Skin epidermis (tissue), 12 donors: ENCODE measurements at regions not wholly inside any gene's neighbourhood (a gene's known extent, or its start where the extent isn't known, plus 50 kb on each side); places are given as distances from the start of the nearest gene placed in this dataset.
"Not testable (repeated sequence)": the region's sequence is repeated elsewhere in the genome, so short reads cannot be mapped to it uniquely, and the experiment has no call there.

Source experiments
- H3K27ac ChIP-seq, 21 experiments: fragments of 200-600 bp; sonication (generic) in 11 of 21; one replicate each; pipeline ENCODE4 v1.5.0; 2020; ENCODE audit warnings: mild to moderate bottlenecking in 3 of 21, inconsistent platforms in 2 of 21, moderate library complexity in 2 of 21
- H3K4me3 ChIP-seq, 7 experiments: fragments of 200-600 bp; sonication (generic) in 2 of 7; one replicate each; pipeline ENCODE4 v1.5.0; 2020; ENCODE audit warnings: inconsistent platforms in 2 of 7, mild to moderate bottlenecking in 2 of 7, moderate library complexity in 1 of 7

DNA sequence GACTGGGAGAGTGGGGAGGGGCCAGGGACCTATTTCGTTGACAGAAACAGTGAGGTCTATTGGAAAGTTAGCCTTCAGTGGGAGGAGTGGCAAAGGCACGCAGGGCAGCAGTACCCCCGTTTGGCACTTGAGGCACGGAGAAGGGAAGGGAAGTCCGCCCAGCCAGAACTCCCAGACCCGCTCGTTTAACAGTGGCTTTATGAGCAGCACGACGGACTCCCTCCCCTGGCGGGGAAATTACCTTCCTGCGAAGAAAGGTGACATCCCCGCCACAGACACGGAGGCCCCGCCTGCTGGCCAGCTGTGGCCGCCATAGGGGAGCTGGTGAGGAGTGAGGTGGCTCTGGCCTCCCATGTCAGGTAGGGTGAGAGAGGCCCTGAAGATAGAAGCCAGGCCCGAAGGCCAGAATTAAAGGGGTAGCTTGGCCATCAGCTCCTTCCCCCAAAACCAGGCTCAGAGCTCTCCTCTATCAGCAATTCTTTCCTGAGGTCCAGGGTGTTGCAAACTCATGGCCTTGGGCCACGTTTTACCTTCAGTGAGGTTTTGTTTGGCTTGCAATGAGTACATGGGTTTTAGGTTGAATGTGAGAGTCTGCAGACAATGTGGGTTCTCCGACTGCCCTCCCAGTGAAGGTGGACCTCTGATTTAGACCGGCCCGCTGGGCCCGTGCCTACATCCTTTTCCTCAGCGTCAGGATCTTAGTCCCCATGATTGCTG, 123.7 kb downstream of the MRPL14 start:
- H3K4me3 ChIP-seq, result peak overlapping the region in 2 of 7 experiments; percentile 15 to 44
- H3K27ac ChIP-seq, result peak overlapping the region in 1 of 21 experiments; percentile 50

GRCh38 chr6:44002593-44003344, 124.5 kb downstream of the MRPL14 start:
- peak overlapping the region in 3 of 21 experiments; percentile 29 to 50 (median 39) for H3K27ac ChIP-seq
- peak overlapping the region; percentile 2 to 44 (median 15) for H3K4me3 ChIP-seq

DNA sequence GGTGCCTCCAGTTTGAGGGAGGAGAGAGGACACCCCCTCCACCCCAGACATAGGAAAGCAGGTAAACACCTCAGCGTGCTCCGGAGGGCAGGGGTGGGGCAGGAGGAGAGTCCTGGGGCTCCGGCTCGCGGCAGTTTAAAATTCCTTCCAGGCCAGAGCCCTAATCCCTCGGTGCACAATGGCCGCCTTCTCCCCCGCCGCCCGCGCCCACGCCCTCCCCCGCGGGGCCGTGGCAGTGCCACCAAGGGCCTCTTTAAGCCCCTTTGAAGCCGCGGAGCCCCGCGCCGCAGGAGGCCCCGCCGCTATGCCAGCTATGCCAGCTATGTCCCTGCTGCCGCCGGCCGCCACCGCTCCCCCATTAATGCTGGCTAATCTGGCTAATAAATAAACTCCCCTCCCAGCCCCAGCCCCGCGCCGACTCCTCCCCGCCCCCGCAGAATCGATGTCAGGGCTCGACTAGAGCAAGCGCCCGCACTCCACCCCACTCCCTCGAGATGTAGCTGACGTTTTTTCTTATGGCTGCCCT, 125.1 kb downstream of the MRPL14 start:
- H3K4me3 ChIP-seq, result peak overlapping the region; percentile 2 to 44 (median 15)
- peak overlapping the region in 2 of 21 experiments; percentile 29 to 39 for H3K27ac ChIP-seq

DNA sequence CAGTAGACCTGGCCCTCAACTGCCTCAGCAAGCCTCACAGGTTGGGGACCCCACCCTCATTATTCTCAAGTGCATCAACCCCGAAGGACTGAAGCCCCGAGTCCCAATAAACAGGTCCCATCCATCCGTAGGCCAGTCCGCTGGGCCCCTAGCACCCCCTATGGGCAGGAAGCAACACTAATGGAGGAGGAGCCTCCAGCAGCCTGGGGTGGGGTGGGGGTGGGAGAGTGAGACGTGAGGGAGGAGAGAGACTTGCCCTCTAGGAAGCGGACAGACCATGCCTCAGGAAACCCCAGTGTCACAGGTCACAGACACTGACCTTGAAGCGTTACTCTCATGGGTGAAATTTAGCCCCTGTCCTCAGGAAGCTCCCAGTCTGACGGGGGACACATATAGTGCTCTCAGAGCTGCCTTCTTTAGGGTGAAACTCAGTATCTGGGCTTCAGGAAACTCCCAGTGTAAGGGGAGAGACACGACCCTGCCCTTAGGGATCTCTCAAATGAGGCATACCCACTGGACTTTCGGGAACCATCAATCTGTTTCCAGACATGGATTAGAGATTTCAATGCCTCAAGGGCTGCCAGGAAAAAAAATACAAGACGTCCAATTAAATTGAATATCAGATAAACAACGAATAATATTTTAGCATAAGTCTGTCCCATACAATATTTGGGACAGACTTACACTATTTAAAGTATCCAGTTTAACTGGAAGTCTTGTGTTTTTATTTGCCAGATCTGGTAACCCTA, 125.8 kb downstream of the MRPL14 start:
- no peak overlapping the region for H3K27ac ChIP-seq
- H3K4me3 ChIP-seq, result peak overlapping the region in 2 of 7 experiments; percentile 2 to 44

DNA sequence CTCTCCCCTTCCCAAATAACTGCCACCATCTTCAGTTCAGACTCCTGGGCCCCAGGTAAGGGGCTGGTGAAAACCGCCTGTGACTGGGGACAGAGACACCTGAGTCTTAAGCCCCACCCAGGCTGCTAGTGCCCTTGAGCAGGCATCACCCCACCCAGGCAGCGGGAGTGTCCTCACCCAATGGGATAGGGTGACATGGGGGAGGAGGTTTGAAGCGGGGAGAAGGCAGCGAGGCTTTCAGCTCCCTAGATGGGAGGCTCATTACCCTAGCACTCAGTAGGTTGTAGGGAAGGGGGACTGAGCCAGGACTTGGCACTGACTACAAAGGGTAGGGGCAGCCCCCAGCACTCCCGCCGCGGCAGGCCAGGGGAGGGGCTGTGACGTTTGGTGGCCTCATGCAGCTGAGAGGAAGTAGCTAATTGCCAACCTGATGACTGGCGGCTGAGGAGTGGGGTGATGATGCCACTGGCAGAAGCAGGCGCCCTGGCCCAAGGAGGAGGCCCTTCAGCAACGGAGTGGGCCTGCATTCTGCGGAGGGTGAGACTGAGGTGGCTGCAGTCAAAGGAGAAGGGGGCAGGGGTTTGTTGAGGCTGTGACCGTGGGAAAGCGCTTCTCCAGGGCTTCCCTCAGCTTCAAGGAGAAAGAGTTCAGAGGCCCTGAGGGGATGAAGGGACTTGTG, 126.9 kb downstream of the MRPL14 start:
- Histone ChIP-seq H3K4me3 (no peak overlapping the region), H3K27ac (no peak overlapping the region)

DNA sequence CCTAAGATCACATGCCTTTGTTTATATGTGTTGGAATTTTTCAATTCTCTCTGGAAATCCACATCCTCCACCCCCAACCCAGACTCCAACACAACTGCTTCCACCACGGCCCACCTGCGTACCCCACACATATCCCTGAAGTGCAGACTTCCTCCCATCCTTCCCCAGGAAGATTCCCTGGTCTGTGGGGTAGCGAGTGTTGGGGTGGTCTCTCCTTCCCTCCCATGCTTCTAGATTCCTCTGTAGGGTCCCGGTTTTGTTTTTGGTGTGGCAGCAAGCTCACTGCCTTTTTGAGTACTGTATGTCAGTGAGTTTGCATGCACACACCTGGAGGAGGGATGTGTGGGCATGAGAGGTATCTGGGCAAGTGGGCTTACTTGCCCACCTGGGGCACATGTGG, 127.6 kb downstream of the MRPL14 start:
- H3K27ac ChIP-seq, result no peak overlapping the region

DNA sequence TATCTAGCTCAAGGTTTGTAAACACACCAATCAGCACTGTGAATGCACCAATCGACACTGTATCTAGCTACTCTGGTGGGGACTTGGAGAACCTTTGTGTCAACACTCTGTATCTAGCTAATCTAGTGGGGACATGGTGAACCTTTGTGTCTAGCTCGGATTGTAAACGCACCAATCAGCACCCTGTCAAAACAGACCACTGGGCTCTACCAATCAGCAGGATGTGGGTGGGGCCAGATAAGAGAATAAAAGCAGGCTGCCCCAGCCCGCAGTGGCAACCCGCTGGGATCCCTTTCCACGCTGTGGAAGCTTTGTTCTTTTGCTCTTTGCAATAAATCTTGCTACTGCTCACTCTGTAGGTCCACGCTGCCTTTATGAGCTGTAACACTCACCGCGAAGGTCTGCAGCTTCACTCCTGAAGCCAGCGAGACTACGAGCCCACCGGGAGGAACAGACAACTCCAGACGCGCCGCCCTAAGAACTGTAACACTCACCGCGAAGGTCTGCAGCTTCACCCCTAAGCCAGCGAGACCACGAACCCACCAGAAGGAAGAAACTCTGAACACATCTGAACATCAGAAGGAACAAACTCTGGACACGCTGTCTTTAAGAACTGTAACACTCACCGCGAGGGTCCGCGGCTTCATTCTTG, 128.5 kb downstream of the MRPL14 start:
- not testable (repeated sequence) for H3K4me3 ChIP-seq, H3K27ac ChIP-seq

More for the DNA sequence above, 127.6 kb downstream of the MRPL14 start:
- no peak overlapping the region for H3K4me3 ChIP-seq

GRCh38 chr6:43997990-43998585, 129.2 kb downstream of the MRPL14 start:
- not testable (repeated sequence) for H3K4me3 ChIP-seq, H3K27ac ChIP-seq

- H3K4me3 ChIP-seq, result no peak overlapping the region
- H3K27ac ChIP-seq, result no peak overlapping the region
Measured at GRCh38 chr6:43997345-43997677, 129.9 kb downstream of the MRPL14 start.

- Histone ChIP-seq H3K27ac (no peak overlapping the region), H3K4me3 (no peak overlapping the region)
Measured at GRCh38 chr6:43996618-43997344, 130.5 kb downstream of the MRPL14 start.

DNA sequence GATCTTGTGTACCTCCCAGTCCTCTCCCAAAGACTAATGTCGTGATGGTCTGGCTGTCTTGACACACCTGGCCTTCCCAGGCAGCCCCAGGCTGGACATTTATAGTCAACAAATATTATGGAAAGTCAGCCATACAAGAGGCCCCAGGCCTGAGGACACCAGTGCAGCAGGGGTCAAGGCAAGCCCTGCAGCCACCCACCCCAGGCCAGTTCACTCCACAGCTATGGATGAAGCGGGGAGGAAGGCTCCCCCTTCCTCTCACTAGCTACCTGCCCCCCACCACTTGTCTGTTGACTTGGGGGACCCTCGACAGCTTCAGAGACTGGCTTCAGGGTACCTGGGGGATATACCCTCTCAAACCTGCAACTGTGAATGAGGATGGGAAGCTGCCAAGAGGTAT, 132.1 kb downstream of the MRPL14 start:
- Histone ChIP-seq H3K4me3 (no peak overlapping the region), H3K27ac (no peak overlapping the region)

DNA sequence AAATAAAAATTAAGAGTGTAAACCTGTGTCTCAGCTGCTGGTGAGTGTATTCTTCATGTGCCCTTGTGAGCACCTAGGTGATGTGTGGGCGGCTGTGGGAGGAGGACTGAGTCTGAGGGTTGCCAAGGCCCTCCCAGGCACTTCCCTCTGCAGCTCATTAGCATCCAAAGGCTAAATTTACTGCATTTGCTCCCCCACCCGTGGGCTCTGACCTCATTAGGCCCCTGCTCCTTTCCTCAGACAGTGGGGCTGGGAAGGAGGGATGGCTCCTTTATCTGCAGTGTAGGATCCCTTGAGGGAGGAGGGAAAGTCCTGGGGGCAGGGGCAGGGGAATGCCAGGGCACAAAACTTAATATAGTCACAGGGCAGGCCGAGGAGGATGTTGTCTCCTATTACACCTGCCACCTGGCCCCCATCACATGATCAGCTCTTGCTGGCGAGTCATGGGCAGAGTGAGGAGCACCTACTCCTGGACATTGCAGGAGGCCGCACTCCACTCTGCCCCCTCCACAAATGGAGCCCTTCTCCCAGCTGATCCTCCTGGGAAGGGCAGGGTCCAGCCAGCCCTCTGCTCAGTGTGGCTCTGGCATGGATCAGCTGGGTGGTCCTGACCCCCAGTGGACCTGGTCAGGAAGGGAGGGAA, 133.2 kb downstream of the MRPL14 start:
- no peak overlapping the region for H3K4me3 ChIP-seq
- H3K27ac ChIP-seq, result no peak overlapping the region

- no peak overlapping the region for H3K4me3 ChIP-seq
- no peak overlapping the region for H3K27ac ChIP-seq
Measured at GRCh38 chr6:43992783-43993644, 134.2 kb downstream of the MRPL14 start.

DNA sequence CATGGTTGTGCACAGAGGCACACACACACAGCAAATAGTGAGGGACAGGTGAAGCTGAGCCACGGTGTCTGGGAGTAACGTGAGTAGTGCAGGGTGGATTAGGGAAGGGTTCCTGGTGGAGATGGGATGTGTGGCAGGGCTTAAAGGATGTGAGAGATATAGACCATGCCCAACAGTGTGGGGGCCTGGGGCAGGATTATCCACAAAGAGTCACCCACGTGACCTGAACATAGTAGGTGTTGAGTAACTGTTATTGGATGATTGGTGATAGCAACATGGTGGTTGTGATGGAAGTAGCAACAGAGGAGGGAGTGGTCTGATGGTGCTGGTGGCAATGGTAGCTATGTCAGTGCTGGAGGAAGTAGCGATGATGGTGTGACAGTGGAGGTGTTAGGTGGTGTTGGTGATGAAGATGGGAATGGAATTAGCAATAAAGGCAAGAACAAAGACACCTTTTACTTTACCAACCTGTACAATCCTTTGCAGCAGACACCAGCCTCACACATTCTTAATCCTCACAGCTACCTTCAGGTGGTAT, 135.1 kb downstream of the MRPL14 start:
- Histone ChIP-seq H3K4me3 (no peak overlapping the region), H3K27ac (no peak overlapping the region)

GRCh38 chr6:43990627-43991619, 136.3 kb downstream of the MRPL14 start:
- Histone ChIP-seq H3K27ac (no peak overlapping the region), H3K4me3 (no peak overlapping the region)

- H3K4me3 ChIP-seq, result no peak overlapping the region
- H3K27ac ChIP-seq, result no peak overlapping the region
Measured at GRCh38 chr6:43990275-43990626, 137.0 kb downstream of the MRPL14 start.
